ENCODE measurements at regions not wholly inside any gene's neighbourhood (a gene's known extent, or its start where the extent isn't known, plus 50 kb on each side); places are given as distances from the start of the nearest gene placed in this dataset.
"Not testable (repeated sequence)": the region's sequence is repeated elsewhere in the genome, so short reads cannot be mapped to it uniquely, and the experiment has no call there.

GRCh38 chr6:43891072-43891870 is 121.3 kb downstream of the VEGFA start:
- H3K27ac Mint-ChIP-seq: no peak overlapping the region
- H3K4me3 Mint-ChIP-seq: no peak overlapping the region
- H3K4me1 Mint-ChIP-seq: peaks cover 5% of the 10 kb centered on the region
- H3K36me3 Mint-ChIP-seq (ENCODE audit: low read depth): no peaks in the 10 kb centered on the region
- H3K27me3 Mint-ChIP-seq: peaks cover 29% of the 10 kb centered on the region
- no peak for ATAC-seq (replicated peaks)
- no peaks in the 10 kb centered on the region for H3K9me3 Mint-ChIP-seq

GRCh38 chr6:43890197-43891062 is 120.4 kb downstream of the VEGFA start:
- H3K9me3 Mint-ChIP-seq: no peaks in the 10 kb centered on the region
- H3K4me1 Mint-ChIP-seq: peaks cover 5% of the 10 kb centered on the region
- no peak for ATAC-seq (replicated peaks)
- H3K27me3 Mint-ChIP-seq: peaks cover 23% of the 10 kb centered on the region
- no peak overlapping the region for H3K4me3 Mint-ChIP-seq
- no peaks in the 10 kb centered on the region for H3K36me3 Mint-ChIP-seq (ENCODE audit: low read depth)
- H3K27ac Mint-ChIP-seq: no peak overlapping the region

DNA sequence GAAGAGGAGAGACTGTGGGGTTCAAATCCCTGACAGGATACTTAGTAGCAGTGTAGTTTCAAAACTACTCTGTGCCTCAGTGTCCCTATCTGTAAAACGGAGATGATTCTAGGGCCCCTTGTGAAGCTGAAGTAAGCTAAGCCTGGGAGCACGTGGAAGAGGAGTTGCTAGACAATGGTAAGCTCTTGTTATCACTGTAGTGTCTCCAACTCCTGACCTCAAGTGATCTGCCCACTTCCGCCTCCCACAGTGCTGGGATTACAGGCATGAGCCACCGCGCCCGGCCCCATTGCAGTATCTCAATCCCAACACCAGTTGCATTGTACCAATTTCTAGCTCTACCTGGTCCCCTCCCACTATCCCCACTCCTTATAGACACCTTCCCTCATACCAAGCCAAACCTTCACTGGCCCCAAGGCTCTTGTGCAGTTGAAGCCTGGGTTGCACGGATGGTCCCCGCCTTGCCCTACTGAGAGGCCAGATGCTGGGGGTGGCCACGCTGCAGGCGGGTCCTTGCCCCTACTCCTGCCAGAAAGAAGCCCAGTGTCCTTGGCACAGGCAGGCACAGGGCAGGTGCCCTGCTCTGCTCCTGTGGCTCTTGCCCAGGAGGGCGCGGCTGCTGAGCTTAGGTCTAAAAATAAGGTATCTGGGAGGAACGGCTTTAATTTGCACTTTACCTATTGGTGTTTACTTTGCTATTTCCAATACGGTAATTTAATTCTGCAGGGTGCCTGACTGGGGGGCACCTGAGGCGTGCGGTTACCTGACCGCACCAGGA is 118.1 kb downstream of the VEGFA start:
- Mint-ChIP-seq H3K27me3 (peaks cover 23% of the 10 kb centered on the region), H3K36me3 (ENCODE audit: low read depth) (no peaks in the 10 kb centered on the region), H3K4me1 (peaks cover 5% of the 10 kb centered on the region), H3K4me3 (no peak overlapping the region), H3K27ac (no peak overlapping the region), H3K9me3 (no peaks in the 10 kb centered on the region)
- no peak for ATAC-seq (replicated peaks)

- H3K9me3 Mint-ChIP-seq: no peaks in the 10 kb centered on the region
Observed at GRCh38 chr6:43887340-43887858, 117.4 kb downstream of the VEGFA start.

DNA sequence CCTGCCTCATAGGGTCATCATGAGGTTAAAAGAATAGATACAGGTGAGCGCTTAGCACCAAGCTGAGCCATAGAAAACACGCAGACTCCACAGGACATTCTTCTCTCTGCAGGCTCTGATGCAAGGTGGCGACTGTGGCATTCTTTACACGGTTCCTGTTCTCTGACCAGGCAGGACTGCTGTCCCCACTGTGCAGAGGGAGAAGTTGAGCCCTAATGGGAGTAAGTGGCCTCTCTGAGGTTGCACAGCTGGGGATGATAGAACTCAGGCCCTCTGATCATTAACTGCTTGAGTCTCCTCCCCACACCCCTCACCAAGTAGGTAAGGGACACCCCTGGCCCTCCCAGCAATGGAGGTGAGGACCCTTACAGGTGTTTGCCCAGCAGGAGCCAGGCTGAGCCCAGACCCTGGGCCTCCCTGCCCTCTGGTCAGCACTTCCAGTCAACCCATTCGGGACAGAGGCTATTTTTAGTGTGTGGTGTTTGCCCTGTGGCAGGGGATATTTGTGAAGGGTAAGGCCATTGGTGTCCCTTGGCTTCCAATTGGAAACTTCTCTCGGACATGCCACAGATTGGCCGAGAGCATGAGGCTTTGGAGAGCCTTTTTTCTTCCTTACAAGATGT is 116.8 kb downstream of the VEGFA start:
- Mint-ChIP-seq H3K4me1 (peaks cover 5% of the 10 kb centered on the region), H3K36me3 (ENCODE audit: low read depth) (no peaks in the 10 kb centered on the region), H3K9me3 (no peaks in the 10 kb centered on the region), H3K4me3 (no peak overlapping the region), H3K27ac (no peak overlapping the region), H3K27me3 (peaks cover 18% of the 10 kb centered on the region)
- ATAC-seq (replicated peaks): no peak

More at GRCh38 chr6:43887340-43887858, 117.4 kb downstream of the VEGFA start:
- Mint-ChIP-seq H3K27ac (no peak overlapping the region), H3K27me3 (peaks cover 20% of the 10 kb centered on the region), H3K4me1 (peaks cover 5% of the 10 kb centered on the region), H3K36me3 (ENCODE audit: low read depth) (no peaks in the 10 kb centered on the region), H3K4me3 (no peak overlapping the region)
- ATAC-seq (replicated peaks): no peak

DNA sequence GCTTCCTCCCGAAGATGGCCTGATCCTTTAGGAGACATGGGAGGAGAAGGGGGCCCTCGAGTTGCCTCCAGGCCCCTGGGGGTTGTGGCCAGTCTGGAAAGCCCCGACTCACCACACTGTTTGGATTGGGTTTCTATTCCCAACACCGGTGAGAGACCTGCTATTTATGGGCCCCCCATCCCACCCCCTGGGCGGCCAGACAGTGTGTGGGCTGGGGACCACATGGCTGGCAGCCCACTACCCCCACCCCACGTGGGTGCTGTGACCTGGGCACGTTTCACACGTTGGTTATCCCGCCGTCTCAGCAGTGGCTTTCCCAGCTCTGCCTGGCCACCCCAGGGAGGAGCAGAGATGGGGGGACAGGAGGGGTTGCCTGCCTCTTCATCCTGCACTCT is 116.1 kb downstream of the VEGFA start:
- no peaks in the 10 kb centered on the region for H3K36me3 Mint-ChIP-seq (ENCODE audit: low read depth)
- no peaks in the 10 kb centered on the region for H3K9me3 Mint-ChIP-seq
- no peak for ATAC-seq (replicated peaks)
- H3K27ac Mint-ChIP-seq: no peak overlapping the region
- H3K4me1 Mint-ChIP-seq: peaks cover 2% of the 10 kb centered on the region
- peaks cover 15% of the 10 kb centered on the region for H3K27me3 Mint-ChIP-seq
- no peak overlapping the region for H3K4me3 Mint-ChIP-seq

DNA sequence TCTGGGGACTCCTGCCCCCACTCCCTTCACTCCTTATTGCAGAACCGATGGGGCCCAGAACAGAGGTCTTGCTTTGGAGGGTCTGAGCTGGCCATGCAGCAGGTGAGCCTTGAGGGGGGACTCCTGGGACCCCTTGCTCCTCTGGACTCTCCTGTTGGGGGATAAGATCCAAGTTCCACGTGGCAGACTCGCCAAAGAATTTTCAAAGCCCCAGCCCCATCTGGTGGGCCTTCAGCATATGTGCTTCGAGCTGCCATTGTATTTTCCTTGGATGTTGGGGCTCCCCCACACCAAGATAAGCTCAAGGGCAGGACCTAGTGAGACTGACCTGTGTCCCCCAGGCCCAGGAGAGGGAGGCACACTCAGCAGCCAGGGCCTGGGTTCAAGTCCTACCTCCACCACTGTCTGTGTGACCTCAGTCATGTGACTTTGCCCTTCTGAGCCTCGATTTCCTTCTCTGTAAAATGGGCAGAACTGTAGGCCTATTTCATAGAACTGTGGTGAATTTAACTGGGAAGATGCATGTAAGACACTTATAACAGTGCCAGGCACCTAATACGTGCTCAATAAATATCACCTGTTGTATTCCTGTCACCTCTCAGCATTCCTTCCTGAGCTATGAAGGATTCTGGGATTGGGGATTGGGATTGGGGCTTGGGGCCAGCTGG is 115.5 kb downstream of the VEGFA start:
- Mint-ChIP-seq H3K4me1 (no peaks in the 10 kb centered on the region), H3K27me3 (peaks cover 12% of the 10 kb centered on the region), H3K9me3 (no peaks in the 10 kb centered on the region), H3K27ac (no peak overlapping the region), H3K4me3 (no peak overlapping the region), H3K36me3 (ENCODE audit: low read depth) (no peaks in the 10 kb centered on the region)
- ATAC-seq (replicated peaks): no peak

GRCh38 chr6:43884652-43885022 is 114.6 kb downstream of the VEGFA start:
- Mint-ChIP-seq H3K4me1 (no peaks in the 10 kb centered on the region), H3K27me3 (peaks cover 8% of the 10 kb centered on the region), H3K9me3 (no peaks in the 10 kb centered on the region), H3K27ac (no peak overlapping the region), H3K36me3 (ENCODE audit: low read depth) (no peaks in the 10 kb centered on the region), H3K4me3 (no peak overlapping the region)
- ATAC-seq (replicated peaks): no peak

DNA sequence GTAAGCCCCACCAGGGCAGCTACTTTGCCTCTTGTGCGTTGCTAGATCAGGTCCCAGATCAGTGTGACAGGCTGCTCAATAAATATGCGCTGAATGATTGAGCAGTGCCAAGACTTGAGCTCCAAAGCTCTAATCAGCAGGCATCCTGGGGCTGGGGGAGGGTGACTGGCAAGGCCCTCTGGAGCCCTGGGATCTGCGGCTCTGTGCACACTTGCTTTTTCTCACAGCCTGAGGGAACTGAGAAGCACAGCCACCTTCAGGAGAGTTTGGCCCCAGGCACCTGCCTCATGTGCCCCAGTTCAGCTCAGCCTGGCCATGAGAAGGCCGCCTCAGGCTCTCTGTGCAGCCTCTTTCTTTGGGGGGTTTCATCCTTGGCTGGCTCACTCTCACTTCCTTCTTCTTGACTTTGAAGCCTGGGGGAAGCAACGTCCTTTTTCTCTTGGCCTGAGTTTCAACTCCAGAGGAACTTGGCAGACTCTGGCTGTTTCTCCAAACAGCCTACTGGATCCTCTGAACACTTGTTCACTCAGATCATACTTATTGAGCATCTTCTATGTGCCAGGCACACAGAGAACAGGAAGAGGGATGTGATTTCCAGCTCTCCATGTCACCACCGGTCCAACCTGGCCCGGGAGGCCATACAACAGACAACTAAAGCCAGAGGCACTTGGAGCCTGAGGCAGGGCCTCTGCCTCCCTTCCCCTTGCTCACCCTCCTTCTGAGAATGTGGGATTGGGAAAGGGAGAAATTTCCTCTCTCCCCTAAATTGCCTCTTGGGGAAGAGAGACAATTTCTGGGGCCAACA is 114.0 kb downstream of the VEGFA start:
- Mint-ChIP-seq H3K4me3 (no peak overlapping the region), H3K9me3 (no peaks in the 10 kb centered on the region), H3K36me3 (ENCODE audit: low read depth) (no peaks in the 10 kb centered on the region), H3K4me1 (no peaks in the 10 kb centered on the region), H3K27me3 (peaks cover 5% of the 10 kb centered on the region), H3K27ac (no peak overlapping the region)
- no peak for ATAC-seq (replicated peaks)

DNA sequence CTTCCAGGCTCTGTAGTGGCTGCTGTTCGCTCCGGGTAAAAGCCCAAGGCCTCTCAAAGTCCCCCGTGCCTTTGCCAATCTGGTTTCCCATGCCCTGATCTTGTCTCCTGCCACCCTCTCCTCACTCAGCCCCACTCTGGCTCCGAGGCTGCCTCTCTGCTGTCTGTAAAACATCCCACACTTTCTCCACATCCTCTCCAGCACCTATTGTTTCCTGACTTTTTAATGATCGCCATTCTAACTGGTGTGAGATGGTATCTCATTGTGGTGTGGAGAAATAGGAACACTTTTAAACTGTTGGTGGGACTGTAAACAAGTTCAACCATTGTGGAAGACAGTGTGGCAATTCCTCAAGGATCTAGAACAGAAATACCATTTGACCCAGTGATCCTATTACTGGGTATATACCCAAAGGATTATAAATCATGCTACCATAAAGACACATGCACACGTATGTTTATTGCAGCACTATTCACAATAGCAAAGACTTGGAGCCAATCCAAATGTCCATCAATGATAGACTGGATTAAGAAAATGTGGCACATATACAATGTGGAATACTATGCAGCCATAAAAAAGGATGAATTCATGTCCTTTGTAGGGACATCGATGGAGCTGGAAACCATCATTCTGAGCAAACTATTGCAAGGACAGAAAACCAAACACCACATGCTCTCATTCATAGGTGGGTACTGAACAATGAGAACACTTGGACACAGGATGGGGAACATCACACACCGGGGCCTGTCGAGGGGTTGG is 112.9 kb downstream of the VEGFA start:
- H3K36me3 Mint-ChIP-seq (ENCODE audit: low read depth); H3K9me3 Mint-ChIP-seq; H3K4me1 Mint-ChIP-seq; H3K27ac Mint-ChIP-seq; ATAC-seq (replicated peaks); H3K27me3 Mint-ChIP-seq; H3K4me3 Mint-ChIP-seq: not testable (repeated sequence)

GRCh38 chr6:43880236-43881137 is 110.5 kb downstream of the VEGFA start:
- H3K27ac Mint-ChIP-seq: no peak overlapping the region
- no peak overlapping the region for H3K4me3 Mint-ChIP-seq
- no peaks in the 10 kb centered on the region for H3K36me3 Mint-ChIP-seq (ENCODE audit: low read depth)
- H3K9me3 Mint-ChIP-seq: no peaks in the 10 kb centered on the region
- no peaks in the 10 kb centered on the region for H3K27me3 Mint-ChIP-seq
- H3K4me1 Mint-ChIP-seq: no peaks in the 10 kb centered on the region
- no peak for ATAC-seq (replicated peaks)

DNA sequence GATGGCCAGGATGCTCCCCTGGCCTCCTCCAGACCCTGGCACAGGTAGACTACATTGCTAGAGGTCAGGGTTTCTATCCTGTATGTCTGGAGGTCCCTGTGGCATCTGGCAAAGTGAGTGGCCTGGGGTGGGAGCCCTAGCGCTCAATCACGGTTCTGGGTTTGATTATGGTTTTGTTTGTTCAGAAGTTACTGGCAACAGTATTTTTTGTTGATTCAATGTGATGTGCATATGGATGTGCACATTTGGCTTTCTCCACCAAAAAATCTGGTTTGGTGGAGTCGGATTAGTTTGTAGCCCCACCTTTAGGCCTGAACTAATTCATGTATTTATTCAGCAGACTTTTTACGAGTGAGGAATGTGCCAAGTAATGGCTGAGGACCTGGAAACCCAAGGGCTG is 109.7 kb downstream of the VEGFA start:
- H3K9me3 Mint-ChIP-seq: no peaks in the 10 kb centered on the region
- no peaks in the 10 kb centered on the region for H3K36me3 Mint-ChIP-seq (ENCODE audit: low read depth)
- ATAC-seq (replicated peaks): no peak
- no peaks in the 10 kb centered on the region for H3K4me1 Mint-ChIP-seq
- no peak overlapping the region for H3K4me3 Mint-ChIP-seq
- H3K27ac Mint-ChIP-seq: no peak overlapping the region
- no peaks in the 10 kb centered on the region for H3K27me3 Mint-ChIP-seq
